GM23338 (cell line): ENCODE measurements at regions not wholly inside any gene's neighbourhood (a gene's known extent, or its start where the extent isn't known, plus 50 kb on each side); places are given as distances from the start of the nearest gene placed in this dataset.

Experiments used
- CTCF ChIP-seq, 2 experiments: fragments of 200-600 bp in 1 of 2; sonication (generic) in 1 of 2; conservative IDR thresholded peaks; 2 replicates each; pipeline versions ENCODE4 v1.5.1 to v1.6.1; 2016 to 2017; ENCODE audit warnings: antibody characterized with exemption in 2 of 2, low read depth in 2 of 2, mild to moderate bottlenecking in 2 of 2, moderate library complexity in 1 of 2
- ETS1 ChIP-seq: IDR thresholded peaks from 2 replicates; pipeline ENCODE4 v1.6.1; 2016; ENCODE audit warnings: antibody characterized with exemption

GRCh38 chr4:81648576-81649275 is 177.0 kb upstream of the RASGEF1B start:
- TF ChIP-seq CTCF (conservative IDR thresholded peaks at IDR 0.05; ENCODE audit: low read depth in 2 of 2), result no peak
- TF ChIP-seq ETS1, result no peak
